SIG-M5 treated with dmso at 0.1 percent for 504 hours (cell line): ENCODE measurements at regions not wholly inside any gene's neighbourhood (a gene's known extent, or its start where the extent isn't known, plus 50 kb on each side); places are given as distances from the start of the nearest gene placed in this dataset.

Experiments used
- DNase-seq: peaks from one replicate; lab custom pipeline; 2025; ENCODE audit not compliant: unreplicated experiment; lab: John Stamatoyannopoulos, UW

DNA sequence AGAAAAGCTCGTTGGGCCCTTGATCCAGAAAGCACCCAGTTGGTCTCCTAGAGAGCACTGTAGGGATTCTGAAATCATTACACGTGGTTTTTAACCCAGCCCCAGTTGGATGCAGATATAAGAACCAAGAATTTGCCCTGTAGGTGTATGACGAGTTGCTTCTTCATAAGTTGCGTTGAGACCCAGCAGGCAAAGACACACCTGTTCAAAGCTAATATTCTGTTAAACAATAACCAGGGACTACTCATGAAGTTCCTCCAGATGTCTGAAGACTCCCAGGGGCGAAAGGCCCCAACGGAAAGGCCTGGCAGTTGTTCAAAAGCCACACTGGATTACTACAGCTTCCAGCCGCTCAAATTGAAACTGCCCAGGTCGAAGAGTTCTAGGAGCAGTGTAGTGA lies 88.6 kb upstream of the HNRNPU start:
- peak; percentile 36 for DNase-seq

DNA sequence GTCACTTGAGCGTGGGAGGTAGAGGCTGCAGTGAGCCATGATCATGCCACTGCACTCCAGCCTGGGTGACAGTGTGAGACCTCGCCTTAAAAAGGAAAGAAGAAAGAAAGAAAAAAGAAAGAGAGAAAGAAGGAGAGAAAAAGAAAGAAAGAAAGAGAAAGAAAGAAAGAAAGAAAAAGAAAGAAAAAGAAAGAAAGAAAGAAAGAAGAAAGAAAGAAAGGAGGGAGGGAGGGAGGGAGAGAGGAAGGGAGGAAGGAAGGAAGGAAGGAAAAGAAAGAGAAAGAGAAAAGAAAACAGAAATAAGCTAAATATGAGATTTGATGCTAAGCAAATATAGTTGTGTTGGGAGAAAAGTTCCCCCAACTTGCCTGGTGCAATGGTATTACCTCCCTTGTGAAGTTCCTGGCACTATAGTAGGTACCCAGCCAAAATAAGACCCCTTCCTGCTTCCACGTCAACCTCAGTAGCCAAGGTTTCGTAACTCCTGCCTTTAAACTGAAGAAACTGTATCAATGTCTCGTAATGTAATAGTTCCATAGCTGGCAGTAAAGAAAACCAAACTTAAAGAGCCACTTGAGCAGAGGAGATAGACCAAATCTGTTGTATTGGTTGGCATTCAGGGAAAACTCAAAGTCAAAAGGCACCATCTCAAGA lies 88.1 kb upstream of the HNRNPU start:
- DNase-seq: peak; percentile 73

- DNase-seq: no peak
These were observed 84.1 kb upstream of the HNRNPU start for GRCh38 chr1:244948416-244948815.

DNA sequence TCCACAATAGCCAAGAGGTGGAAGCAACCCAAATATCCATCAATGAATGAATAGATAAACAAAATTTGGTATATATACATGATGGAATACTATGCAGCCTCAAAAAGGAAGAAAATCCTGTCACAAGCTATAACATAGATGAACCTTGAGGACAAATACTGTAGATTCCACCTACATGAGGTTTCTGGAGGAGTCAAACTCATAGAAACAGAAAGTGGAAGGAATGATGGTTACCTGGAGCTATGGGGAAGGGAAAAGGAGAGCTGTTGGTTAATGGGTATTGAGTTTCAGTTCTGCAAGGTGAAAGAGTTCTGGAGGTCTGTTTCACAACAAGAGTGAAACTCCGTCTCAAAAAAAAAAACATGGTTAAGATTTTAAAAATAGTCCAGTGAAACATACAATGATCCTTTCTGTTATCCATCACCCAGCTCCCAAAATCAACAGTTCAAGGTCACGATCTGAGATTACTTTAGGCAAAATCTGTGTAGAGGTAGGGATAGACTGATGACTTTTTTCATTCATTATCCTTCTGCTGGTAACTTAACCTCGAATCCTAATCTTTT lies 80.8 kb upstream of the HNRNPU start:
- peak; percentile 89 for DNase-seq

- DNase-seq: no peak
These were observed 76.8 kb upstream of the HNRNPU start for GRCh38 chr1:244941121-244941520.

DNA sequence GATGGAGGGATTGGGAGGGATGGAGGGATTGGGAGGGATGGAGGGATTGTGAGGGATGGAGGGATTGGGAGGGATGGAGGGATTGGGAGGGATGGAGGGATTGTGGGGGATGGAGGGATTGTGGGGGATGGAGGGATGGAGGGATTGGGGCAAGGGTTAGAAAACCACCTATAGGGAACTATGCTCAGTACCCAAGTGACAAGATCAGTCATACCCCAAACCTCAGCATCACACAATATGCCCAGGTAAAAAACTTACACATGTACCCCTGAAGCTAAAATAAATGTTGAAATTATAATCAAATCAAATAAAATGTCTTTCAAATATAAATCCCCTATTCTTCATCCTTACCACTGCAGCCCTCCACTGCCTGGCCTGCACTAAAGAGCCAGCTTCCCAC lies 72.8 kb upstream of the HNRNPU start:
- no peak for DNase-seq

DNA sequence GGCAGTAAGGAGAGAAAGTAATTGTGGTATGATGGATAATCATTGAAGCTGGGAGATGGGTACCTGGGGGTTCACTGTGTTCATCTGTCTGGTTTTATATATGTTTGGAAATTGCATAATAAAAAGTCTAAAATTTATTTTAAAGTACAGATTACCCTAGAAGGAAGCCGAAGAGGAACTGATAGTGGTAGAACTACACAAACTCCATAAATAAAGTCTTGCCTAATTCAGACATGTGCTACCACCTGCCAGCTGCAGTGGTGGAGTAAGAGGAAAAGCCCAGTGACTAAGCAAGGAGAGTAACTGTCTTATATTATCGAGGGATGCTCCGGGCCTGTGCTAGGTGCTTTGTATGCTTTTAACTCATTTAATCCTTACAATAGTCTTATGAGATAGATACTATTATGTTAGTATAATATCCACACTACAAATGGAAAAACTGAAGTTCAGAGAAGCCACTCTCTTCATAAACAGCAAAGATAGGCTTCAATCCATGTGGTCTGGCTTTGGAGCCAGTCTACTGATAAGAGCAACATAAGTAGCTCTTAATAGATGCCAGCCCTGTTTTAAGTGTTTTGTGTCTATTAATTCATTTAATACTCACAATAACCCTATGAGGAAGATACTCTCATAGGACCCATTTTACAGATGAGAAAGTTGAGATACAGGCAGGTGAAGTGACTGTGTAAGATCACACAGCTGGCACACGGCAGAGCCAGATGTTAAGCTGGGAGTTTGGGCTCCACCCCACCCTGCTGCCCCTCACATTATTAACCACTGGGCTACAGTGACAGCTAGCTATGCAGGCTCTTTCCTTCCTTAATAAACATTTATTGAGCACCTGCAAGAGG lies 56.8 kb upstream of the HNRNPU start:
- peak; percentile 100 for DNase-seq

DNA sequence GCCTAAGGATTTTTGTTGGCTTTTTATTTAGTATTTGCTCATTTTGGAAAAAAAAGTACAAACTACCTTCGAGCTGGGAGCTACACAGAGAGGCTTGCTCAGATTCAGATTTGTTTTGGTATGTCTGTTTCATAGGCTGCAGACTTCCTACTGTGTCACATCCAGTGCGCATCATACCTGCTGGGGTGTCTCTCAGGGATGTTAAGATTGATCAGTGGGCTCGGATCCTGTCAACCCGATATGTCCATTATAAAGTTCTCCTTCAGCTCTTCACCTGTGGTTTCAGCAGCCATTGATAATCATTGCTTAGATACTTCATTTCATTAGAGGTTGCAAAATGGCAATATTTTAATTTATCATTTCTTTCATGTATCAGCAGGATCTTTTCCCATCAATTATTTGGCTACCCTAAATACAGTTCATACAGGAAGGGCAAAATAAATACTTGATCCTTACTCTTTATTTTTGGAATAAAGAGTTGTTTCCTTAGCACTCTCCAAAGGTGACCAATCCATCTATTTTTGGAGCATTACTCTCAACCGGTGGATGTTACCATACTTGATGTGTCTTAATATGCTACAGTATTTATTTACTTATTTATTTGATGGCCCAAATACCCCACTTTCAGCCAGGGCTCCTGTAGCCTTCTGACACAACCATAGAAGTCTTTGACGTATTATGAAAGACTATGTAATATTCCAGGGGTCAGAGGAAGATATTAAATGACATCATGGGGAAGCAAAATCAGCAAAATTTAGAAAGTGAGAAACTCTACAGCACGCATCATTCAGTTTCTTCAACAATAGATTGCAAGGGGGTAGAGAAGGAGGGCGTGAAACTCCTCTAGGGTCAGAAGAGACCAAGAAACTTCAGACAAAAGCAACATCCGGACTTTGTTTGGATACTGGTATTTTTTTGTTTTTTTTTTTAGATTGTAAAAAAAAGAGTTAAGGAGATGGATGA lies 55.3 kb upstream of the HNRNPU start:
- peak; percentile 70 for DNase-seq

DNA sequence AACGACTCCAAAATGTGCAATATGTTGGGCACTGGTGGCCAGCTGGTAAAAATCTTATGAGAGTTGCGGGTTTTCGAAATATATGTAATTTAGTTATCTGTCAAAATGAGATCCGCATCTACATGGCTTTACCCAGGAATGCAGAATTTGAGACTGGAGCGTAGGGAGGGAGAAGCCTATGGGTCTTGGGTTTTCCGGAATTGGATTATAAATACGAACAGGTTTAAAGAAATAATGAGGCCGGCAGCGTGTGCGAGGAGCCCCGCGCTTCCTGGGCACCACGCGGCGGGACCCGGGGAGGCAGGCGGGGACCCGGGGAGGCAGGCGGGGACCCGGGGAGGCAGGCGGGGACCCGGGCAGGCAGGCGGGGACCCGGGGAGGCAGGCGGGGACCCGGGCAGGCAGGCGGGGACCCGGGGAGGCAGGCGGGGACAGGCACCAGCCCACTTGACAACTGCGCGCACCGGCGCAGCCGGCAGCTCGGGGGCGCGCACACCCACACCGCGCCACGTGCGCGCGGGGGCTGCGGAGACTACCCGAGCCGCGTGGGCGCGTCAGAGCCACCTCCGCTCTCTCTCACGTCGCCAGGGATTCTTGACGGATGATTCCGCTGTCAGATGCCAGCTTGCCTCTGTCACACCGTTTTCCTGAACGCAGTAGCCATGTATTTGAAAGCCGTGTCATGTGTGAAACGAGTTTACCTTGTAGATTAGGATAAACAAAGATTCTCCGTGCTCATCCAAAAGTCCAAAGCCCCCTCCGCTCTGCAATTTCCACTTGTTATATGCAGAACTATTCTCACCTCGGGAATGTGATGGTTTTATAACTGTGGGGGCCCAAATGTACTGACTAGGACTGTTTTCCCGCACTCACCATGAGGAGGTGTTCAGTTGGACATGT lies 54.3 kb upstream of the HNRNPU start:
- peak; percentile 72 for DNase-seq

GRCh38 chr1:244917073-244917670 lies 52.8 kb upstream of the HNRNPU start:
- DNase-seq: no peak

- no peak for DNase-seq
These were observed 51.4 kb upstream of the HNRNPU start for GRCh38 chr1:244915736-244916135.

DNA sequence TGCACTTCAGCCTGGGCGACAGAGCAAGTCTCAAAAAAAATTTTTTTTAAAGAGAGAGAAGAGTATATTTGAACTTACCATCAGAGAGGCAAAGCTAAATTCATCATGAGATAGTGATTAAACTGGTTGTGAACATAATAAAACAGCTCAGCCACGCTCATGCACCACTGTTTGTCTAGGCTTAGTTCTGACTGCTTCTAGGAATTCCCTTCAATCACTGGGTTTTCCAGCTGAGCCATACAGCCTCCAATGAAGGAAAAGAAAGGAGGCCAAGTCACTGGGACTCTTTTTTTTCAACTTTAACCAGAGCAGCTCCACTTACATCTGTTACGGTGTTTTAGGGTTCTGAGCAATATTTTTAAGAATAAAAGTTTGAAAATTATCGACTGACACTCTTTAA lies 50.4 kb upstream of the HNRNPU start:
- no peak for DNase-seq
